K562 (cell line): ENCODE measurements at regions not wholly inside any gene's neighbourhood (a gene's known extent, or its start where the extent isn't known, plus 50 kb on each side); places are given as distances from the start of the nearest gene placed in this dataset.

Experiments used
- DPF2 ChIP-seq: fragments of 450-650 bp; IDR thresholded peaks from 2 replicates; pipeline ENCODE4 v1.6.1; 2016
- ERF ChIP-seq: fragments of 450-650 bp; formaldehyde crosslinking; IDR thresholded peaks from 2 replicates; pipeline ENCODE4 v1.4.0; 2020; ENCODE audit warnings: mild to moderate bottlenecking, mixed read lengths
- FOXJ2 ChIP-seq: fragments of 200-800 bp; sonication (Bioruptor generic); IDR thresholded peaks from 2 replicates; pipeline ENCODE4 v1.6.1; 2016; ENCODE audit warnings: missing genetic modification characterization, missing compliant biosample characterization
- HOMEZ ChIP-seq: fragments of 250-450 bp; sonication (Bioruptor Pico); IDR thresholded peaks from 2 replicates; pipeline ENCODE4 v1.4.0; 2020; ENCODE audit warnings: mild to moderate bottlenecking, moderate library complexity
- HOXB6 ChIP-seq: fragments of 250-450 bp; sonication (Bioruptor Pico); IDR thresholded peaks from 2 replicates; pipeline ENCODE4 v1.5.1; 2022; ENCODE audit warnings: mild to moderate bottlenecking, borderline replicate concordance
- LARP7 ChIP-seq: fragments of 450-650 bp; IDR thresholded peaks from 2 replicates; pipeline ENCODE4 v1.6.1; 2016
- MYBL2 ChIP-seq, 2 experiments: fragments of 450-650 bp in 1 of 2; sonication (generic) in 1 of 2; formaldehyde crosslinking in 1 of 2; IDR thresholded peaks; 2 replicates each; pipeline versions ENCODE4 v1.6.1 to v1.8.1; 2017 to 2022; ENCODE audit warnings: borderline replicate concordance in 1 of 2, inconsistent platforms in 1 of 2, low read depth in 1 of 2, mild to moderate bottlenecking in 1 of 2, missing genetic modification reagents in 1 of 2, moderate library complexity in 1 of 2
- PATZ1 ChIP-seq: fragments of 250-450 bp; sonication (Bioruptor Pico); IDR thresholded peaks from 2 replicates; pipeline ENCODE4 v1.5.0; 2020; ENCODE audit warnings: mild to moderate bottlenecking, borderline replicate concordance
- RBM34 ChIP-seq: fragments of 200-400 bp; formaldehyde crosslinking; IDR thresholded peaks from 2 replicates; pipeline ENCODE4 v1.6.1; 2018; ENCODE audit warnings: low read length, borderline replicate concordance; ENCODE audit not compliant: insufficient read depth
- TBP ChIP-seq: optimal IDR thresholded peaks from 2 replicates; pipeline ENCODE3; 2011; ENCODE audit warnings: low read depth, low read length, improper control_type of control experiment
- ZFPM2 ChIP-seq: fragments of 250-450 bp; sonication (Bioruptor Pico); IDR thresholded peaks from 2 replicates; pipeline ENCODE4 v1.5.1; 2022; ENCODE audit warnings: mild to moderate bottlenecking
- ZNF12 ChIP-seq: sonication (generic); formaldehyde crosslinking; IDR thresholded peaks from 2 replicates; pipeline ENCODE4 v1.4.0; 2020; ENCODE audit warnings: mild to moderate bottlenecking, missing genetic modification reagents
- ZNF311 ChIP-seq: fragments of 250-450 bp; sonication (Bioruptor Pico); IDR thresholded peaks from 2 replicates; pipeline ENCODE4 v1.4.0; 2020; ENCODE audit warnings: mild to moderate bottlenecking, moderate library complexity
- TF ChIP-seq, protein P1 (sequence below): fragments of 200-800 bp; sonication (Bioruptor generic); IDR thresholded peaks from 2 replicates; pipeline ENCODE4 v1.6.1; 2016; ENCODE audit warnings: missing genetic modification characterization, missing compliant biosample characterization
- TF ChIP-seq, protein P2 (sequence below), 2 experiments: fragments of 200-800 bp in 1 of 2; sonication (Bioruptor generic) in 1 of 2; sonication (generic) in 1 of 2; formaldehyde crosslinking in 1 of 2; IDR thresholded peaks in 1 of 2; conservative IDR thresholded peaks in 1 of 2; 2 replicates each; pipeline versions ENCODE4 v1.5.0 to v1.6.1; 2016 to 2020; ENCODE audit warnings: missing compliant biosample characterization in 1 of 2, missing genetic modification characterization in 1 of 2, missing genetic modification reagents in 1 of 2

DNA sequence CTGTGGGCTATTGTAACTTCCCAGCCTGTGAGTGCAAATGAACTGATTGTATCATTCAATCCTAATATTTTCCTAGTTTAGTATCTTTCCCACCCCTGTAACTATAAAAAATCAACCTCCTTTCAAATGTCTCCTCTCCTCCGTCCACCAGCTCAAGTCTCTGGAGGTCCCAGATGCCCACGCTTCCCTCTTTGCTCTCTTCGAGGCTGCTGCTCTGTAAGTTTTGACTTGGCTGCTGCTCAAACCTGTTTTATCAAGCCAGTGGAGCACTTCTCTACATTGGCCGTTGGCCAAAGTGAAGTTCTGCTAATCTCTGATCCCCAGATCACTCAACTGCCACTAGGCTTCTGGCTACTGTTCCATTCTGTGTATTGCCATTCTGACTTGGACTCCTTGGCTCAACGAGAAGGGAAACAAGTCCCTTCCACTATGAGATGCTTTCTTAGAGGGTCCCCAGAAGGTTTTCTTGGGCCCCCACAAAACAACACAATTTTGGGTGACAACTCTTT is 60.7 kb upstream of the RAPGEF2 start (continued):
- TF ChIP-seq MYBL2 (IDR thresholded peaks at IDR 0.05; ENCODE audit: low read depth), result peak; percentile 39; the same call in 1 of the 2 replicates
- no peak for TF ChIP-seq MYBL2 (CRISPR knock-in tag; IDR thresholded peaks at IDR 0.05; ENCODE audit: borderline replicate concordance)
- TF ChIP-seq ERF (CRISPR knock-in tag), result no peak
- no peak for TF ChIP-seq HOXB6
- TF ChIP-seq, protein P1, sequence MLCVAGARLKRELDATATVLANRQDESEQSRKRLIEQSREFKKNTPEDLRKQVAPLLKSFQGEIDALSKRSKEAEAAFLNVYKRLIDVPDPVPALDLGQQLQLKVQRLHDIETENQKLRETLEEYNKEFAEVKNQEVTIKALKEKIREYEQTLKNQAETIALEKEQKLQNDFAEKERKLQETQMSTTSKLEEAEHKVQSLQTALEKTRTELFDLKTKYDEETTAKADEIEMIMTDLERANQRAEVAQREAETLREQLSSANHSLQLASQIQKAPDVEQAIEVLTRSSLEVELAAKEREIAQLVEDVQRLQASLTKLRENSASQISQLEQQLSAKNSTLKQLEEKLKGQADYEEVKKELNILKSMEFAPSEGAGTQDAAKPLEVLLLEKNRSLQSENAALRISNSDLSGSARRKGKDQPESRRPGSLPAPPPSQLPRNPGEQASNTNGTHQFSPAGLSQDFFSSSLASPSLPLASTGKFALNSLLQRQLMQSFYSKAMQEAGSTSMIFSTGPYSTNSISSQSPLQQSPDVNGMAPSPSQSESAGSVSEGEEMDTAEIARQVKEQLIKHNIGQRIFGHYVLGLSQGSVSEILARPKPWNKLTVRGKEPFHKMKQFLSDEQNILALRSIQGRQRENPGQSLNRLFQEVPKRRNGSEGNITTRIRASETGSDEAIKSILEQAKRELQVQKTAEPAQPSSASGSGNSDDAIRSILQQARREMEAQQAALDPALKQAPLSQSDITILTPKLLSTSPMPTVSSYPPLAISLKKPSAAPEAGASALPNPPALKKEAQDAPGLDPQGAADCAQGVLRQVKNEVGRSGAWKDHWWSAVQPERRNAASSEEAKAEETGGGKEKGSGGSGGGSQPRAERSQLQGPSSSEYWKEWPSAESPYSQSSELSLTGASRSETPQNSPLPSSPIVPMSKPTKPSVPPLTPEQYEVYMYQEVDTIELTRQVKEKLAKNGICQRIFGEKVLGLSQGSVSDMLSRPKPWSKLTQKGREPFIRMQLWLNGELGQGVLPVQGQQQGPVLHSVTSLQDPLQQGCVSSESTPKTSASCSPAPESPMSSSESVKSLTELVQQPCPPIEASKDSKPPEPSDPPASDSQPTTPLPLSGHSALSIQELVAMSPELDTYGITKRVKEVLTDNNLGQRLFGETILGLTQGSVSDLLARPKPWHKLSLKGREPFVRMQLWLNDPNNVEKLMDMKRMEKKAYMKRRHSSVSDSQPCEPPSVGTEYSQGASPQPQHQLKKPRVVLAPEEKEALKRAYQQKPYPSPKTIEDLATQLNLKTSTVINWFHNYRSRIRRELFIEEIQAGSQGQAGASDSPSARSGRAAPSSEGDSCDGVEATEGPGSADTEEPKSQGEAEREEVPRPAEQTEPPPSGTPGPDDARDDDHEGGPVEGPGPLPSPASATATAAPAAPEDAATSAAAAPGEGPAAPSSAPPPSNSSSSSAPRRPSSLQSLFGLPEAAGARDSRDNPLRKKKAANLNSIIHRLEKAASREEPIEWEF (CRISPR knock-in tag), result no peak; the same call in 1 of the 2 replicates
- TF ChIP-seq ZNF311 (CRISPR knock-in tag), result no peak
- TF ChIP-seq LARP7, result no peak
- TF ChIP-seq PATZ1 (CRISPR knock-in tag), result no peak
- peak; percentile 90 for TF ChIP-seq TBP
- TF ChIP-seq HOMEZ (CRISPR knock-in tag), result no peak
- 0 out of 2 replicates have a peak, but pooled peaks have one; percentile 2 for TF ChIP-seq FOXJ2 (tag)
- TF ChIP-seq DPF2, result peak; percentile 98
- TF ChIP-seq ZFPM2 (CRISPR knock-in tag), result no peak
- TF ChIP-seq, protein P2, sequence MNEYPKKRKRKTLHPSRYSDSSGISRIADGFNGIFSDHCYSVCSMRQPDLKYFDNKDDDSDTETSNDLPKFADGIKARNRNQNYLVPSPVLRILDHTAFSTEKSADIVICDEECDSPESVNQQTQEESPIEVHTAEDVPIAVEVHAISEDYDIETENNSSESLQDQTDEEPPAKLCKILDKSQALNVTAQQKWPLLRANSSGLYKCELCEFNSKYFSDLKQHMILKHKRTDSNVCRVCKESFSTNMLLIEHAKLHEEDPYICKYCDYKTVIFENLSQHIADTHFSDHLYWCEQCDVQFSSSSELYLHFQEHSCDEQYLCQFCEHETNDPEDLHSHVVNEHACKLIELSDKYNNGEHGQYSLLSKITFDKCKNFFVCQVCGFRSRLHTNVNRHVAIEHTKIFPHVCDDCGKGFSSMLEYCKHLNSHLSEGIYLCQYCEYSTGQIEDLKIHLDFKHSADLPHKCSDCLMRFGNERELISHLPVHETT (CRISPR knock-in tag; conservative IDR thresholded peaks at IDR 0.05 in 1 of 2, IDR thresholded peaks at IDR 0.05 in 1 of 2), result no peak
- no peak for TF ChIP-seq RBM34
- TF ChIP-seq ZNF12 (CRISPR knock-in tag), result no peak
